Colonic mucosa (tissue), 4 donors: ENCODE measurements at regions not wholly inside any gene's neighbourhood (a gene's known extent, or its start where the extent isn't known, plus 50 kb on each side); places are given as distances from the start of the nearest gene placed in this dataset.

Experiments
- DNase-seq: peaks from one replicate; pipeline ENCODE4 v3.0.0-alpha.2; 2020
- H3K27ac ChIP-seq: fragments of 200-600 bp; one replicate; pipeline ENCODE4 v1.8.0; 2021
- H3K27me3 ChIP-seq: fragments of 200-600 bp; one replicate; pipeline ENCODE4 v1.8.0; 2021
- H3K36me3 ChIP-seq: fragments of 200-600 bp; one replicate; pipeline ENCODE4 v1.8.0; 2021
- H3K4me1 ChIP-seq: fragments of 200-600 bp; one replicate; pipeline ENCODE4 v1.8.0; 2021; ENCODE audit warnings: mild to moderate bottlenecking
- H3K4me3 ChIP-seq: fragments of 200-600 bp; one replicate; pipeline ENCODE4 v1.8.0; 2021
- H3K9ac ChIP-seq, 2 donors: one replicate each; pipeline ENCODE4 v1.7.0; 2013; ENCODE audit warnings: control low read depth in 2 of 2, low read depth in 2 of 2, low read length in 2 of 2
- H3K9me3 ChIP-seq: fragments of 200-600 bp; one replicate; pipeline ENCODE4 v1.8.0; 2021
- CTCF ChIP-seq: fragments of 200-600 bp; IDR thresholded peaks from one replicate; pipeline ENCODE4 v1.8.0; 2022; ENCODE audit warnings: antibody characterized with exemption, mild to moderate bottlenecking
- intact Hi-C: fragments of 100-400 bp; cut with DNase I; formaldehyde crosslinking; loops from one replicate; pipeline ENCODE4 v1.14.1; 2022
- donor health status: healthy.
- donor health status: DM: no; HTN: no; CAD: no.
- donor health status: DM: no; HTN: no; CAD: no.

DNA sequence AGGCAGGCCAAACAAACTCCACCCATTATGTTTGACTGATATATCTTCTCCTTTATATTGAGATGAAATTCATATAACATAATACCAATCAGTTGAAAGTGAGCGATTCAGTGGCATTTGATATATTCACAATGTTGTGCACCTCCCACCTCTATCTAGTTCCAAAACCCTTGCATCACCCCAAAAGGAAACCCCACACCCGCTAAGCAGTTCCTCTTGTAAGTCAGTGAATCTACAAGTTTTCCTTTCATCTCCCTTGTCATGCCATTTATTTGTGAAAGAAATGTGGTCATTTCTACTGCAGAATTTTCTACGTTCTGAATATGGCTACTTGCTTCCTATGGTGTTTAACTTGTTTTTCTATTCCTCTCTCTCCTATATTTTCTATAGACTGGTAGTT is 99.4 kb upstream of the PTPN3 start:
- Histone ChIP-seq H3K36me3 (no peaks in the 10 kb centered on the region), H3K27me3 (no peaks in the 10 kb centered on the region), H3K27ac (no peak overlapping the region), H3K9me3 (no peaks in the 10 kb centered on the region), H3K9ac (no peak overlapping the region), H3K4me3 (no peak overlapping the region), H3K4me1 (no peaks in the 10 kb centered on the region)
- TF ChIP-seq CTCF = no peak
- intact Hi-C loops = no loop called here
- DNase-seq = no peak

GRCh38 chr9:109599131-109599530 is 101.0 kb upstream of the PTPN3 start:
- Histone ChIP-seq H3K27ac (no peak overlapping the region), H3K9ac (no peak overlapping the region), H3K9me3 (no peaks in the 10 kb centered on the region), H3K4me1 (no peaks in the 10 kb centered on the region), H3K4me3 (no peak overlapping the region), H3K27me3 (no peaks in the 10 kb centered on the region), H3K36me3 (no peaks in the 10 kb centered on the region)
- intact Hi-C loops = no loop called here
- no peak for TF ChIP-seq CTCF
- no peak for DNase-seq

- H3K4me3 ChIP-seq = no peak overlapping the region
- no peak overlapping the region for H3K27ac ChIP-seq
- no peaks in the 10 kb centered on the region for H3K9me3 ChIP-seq
- no peak overlapping the region for H3K9ac ChIP-seq
- no peaks in the 10 kb centered on the region for H3K4me1 ChIP-seq
- no peaks in the 10 kb centered on the region for H3K36me3 ChIP-seq
- TF ChIP-seq CTCF = no peak
- DNase-seq = no peak
- H3K27me3 ChIP-seq = no peaks in the 10 kb centered on the region
- intact Hi-C loops = no loop called here
Observed at GRCh38 chr9:109599711-109600110, 101.6 kb upstream of the PTPN3 start.

GRCh38 chr9:109600142-109600541 is 102.0 kb upstream of the PTPN3 start:
- intact Hi-C loops = no loop called here
- Histone ChIP-seq H3K9me3 (no peaks in the 10 kb centered on the region), H3K4me3 (no peak overlapping the region), H3K9ac (no peak overlapping the region), H3K4me1 (no peaks in the 10 kb centered on the region), H3K36me3 (no peaks in the 10 kb centered on the region), H3K27me3 (no peaks in the 10 kb centered on the region), H3K27ac (no peak overlapping the region)
- no peak for TF ChIP-seq CTCF
- DNase-seq = no peak

DNA sequence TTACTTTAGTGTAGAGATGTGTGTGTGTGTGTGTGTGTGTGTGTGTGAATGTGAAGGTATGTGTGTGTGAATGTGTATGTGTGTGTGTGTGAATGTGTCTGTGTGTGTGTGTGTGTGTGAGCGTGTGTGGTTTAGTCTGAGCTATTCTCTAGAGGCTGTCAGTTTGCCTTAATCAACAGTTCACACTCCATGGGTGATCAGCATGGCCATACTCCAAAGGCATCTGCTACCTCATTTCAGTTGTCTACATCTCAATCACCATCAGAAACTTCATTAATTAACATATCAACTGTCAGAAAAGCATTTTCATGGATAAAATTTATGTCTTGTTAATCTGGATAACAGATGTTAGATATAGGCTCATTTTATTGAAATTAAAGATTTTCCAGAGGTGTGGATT is 103.1 kb upstream of the PTPN3 start:
- Histone ChIP-seq H3K36me3 (no peaks in the 10 kb centered on the region), H3K27me3 (no peaks in the 10 kb centered on the region), H3K27ac (no peak overlapping the region), H3K9me3 (no peaks in the 10 kb centered on the region), H3K4me3 (no peak overlapping the region), H3K9ac (no peak overlapping the region), H3K4me1 (no peaks in the 10 kb centered on the region)
- no peak for DNase-seq
- no peak for TF ChIP-seq CTCF
- intact Hi-C loops = no loop called here

DNA sequence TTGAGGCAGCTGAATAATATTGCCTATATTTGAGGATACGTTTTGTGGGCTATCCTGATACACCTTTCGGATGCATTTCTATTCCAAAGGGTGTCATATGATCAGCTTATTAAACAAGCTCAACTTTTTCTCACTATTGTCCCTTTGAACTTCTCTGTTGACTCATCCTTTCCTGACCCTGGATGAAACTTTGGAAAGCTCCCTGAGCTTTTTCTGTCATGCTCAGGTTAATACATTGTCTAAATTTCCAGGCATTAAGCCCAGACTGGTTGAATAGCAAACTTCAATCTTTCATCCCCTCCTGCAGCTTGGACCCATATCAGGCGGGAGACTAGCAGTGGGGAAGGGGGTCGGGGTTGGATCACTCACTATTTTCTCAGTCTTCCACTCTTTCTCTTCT is 104.9 kb upstream of the PTPN3 start:
- intact Hi-C loops = no loop called here
- Histone ChIP-seq H3K27me3 (no peaks in the 10 kb centered on the region), H3K36me3 (no peaks in the 10 kb centered on the region), H3K9ac (no peak overlapping the region), H3K27ac (no peak overlapping the region), H3K4me1 (no peaks in the 10 kb centered on the region), H3K4me3 (no peak overlapping the region), H3K9me3 (no peaks in the 10 kb centered on the region)
- no peak for TF ChIP-seq CTCF
- no peak for DNase-seq
